ENCODE measurements at regions not wholly inside any gene's neighbourhood (a gene's known extent, or its start where the extent isn't known, plus 50 kb on each side); places are given as distances from the start of the nearest gene placed in this dataset.

DNA sequence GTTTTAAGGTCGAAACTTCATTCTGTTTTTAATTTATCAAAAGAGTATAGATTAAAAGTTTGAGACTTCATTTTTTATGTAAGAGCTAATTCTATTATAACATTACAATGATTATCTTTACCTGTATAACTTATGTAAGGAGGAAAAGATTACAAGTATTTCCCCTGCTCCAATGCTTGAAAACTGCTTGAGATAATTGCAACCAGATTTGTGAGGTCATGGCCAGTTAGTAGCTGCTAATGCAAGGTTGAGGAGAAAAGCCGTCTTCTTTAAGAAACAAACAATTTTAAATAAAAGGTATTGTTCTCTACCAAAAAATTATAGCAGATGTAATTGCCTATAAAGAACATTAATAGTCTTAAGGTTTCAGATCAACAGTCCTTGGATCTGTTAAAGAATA lies 208.3 kb upstream of the UBE2E2 start:
- intact Hi-C loops (cut with DNase I; ENCODE audit: low total_unique reads), result no loop called here
- no peaks in the 10 kb centered on the region for H3K27me3 ChIP-seq

DNA sequence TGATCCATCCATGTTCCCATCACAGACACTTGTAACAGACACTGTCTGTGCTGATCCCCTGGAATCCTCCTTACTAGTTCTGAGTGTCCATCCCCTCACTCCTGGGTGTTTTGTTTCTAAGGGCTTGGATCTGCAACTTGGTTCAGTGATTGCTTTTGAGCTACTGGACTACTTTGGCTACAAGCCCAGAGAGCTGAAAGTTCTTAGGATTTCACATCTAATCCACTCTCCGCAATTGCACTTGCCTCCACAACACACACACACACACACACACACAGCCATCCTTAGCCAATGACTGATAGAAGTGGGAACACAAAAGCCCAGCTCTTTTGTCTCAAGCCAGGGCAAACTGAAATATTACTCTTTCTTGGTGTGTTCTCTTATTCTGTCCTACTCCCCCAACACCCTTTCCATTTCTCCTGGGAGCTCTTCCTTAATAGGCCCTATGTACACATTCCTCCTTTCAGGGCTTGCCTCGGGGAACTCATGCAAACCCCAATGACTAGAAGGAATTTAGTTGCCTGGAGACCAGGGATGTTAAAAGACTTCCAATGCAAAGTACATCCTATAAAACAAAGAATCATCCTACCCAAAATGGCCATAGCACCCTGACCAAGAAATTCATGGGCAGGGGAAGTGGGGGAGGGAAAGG lies 206.1 kb upstream of the UBE2E2 start:
- Histone ChIP-seq H3K36me3 (no peaks in the 10 kb centered on the region), H3K4me1 (no peaks in the 10 kb centered on the region), H3K4me3 (no peak overlapping the region), H3K27ac (no peak overlapping the region), H3K27me3 (no peaks in the 10 kb centered on the region), H3K9me3 (no peaks in the 10 kb centered on the region)
- intact Hi-C loops (cut with DNase I; ENCODE audit: low total_unique reads), result no loop called here
- TF ChIP-seq CTCF (IDR thresholded peaks at IDR 0.05) (no peak), POLR2A (IDR thresholded peaks at IDR 0.05) (no peak)
- DNase-seq, result no peak

More for the DNA sequence above, 208.3 kb upstream of the UBE2E2 start:
- TF ChIP-seq POLR2A (IDR thresholded peaks at IDR 0.05), result no peak
- no peak for TF ChIP-seq CTCF (IDR thresholded peaks at IDR 0.05)
- H3K27ac ChIP-seq, result no peak overlapping the region
- H3K9me3 ChIP-seq, result no peaks in the 10 kb centered on the region
- no peaks in the 10 kb centered on the region for H3K4me1 ChIP-seq
- H3K4me3 ChIP-seq, result no peak overlapping the region
- DNase-seq, result no peak
- H3K36me3 ChIP-seq, result no peaks in the 10 kb centered on the region

- no peaks in the 10 kb centered on the region for H3K4me1 ChIP-seq
- TF ChIP-seq CTCF (IDR thresholded peaks at IDR 0.05) (no peak), POLR2A (IDR thresholded peaks at IDR 0.05) (no peak)
- no peaks in the 10 kb centered on the region for H3K36me3 ChIP-seq
- H3K27me3 ChIP-seq, result no peaks in the 10 kb centered on the region
- no peaks in the 10 kb centered on the region for H3K9me3 ChIP-seq
- no peak for DNase-seq
- intact Hi-C loops (cut with DNase I; ENCODE audit: low total_unique reads), result no loop called here
- H3K27ac ChIP-seq, result no peak overlapping the region
- H3K4me3 ChIP-seq, result no peak overlapping the region
Observed at GRCh38 chr3:23000371-23000770, 202.8 kb upstream of the UBE2E2 start.

GRCh38 chr3:23002151-23002550 lies 201.0 kb upstream of the UBE2E2 start:
- no peak for DNase-seq
- H3K9me3 ChIP-seq, result no peaks in the 10 kb centered on the region
- no peaks in the 10 kb centered on the region for H3K36me3 ChIP-seq
- intact Hi-C loops (cut with DNase I; ENCODE audit: low total_unique reads), result no loop called here
- H3K4me1 ChIP-seq, result no peaks in the 10 kb centered on the region
- peak overlapping the region in 1 of 2 donors; percentile 39 for H3K27ac ChIP-seq
- no peak for TF ChIP-seq POLR2A (IDR thresholded peaks at IDR 0.05)
- TF ChIP-seq CTCF (IDR thresholded peaks at IDR 0.05), result no peak
- H3K4me3 ChIP-seq, result no peak overlapping the region
- H3K27me3 ChIP-seq, result no peaks in the 10 kb centered on the region

- Histone ChIP-seq H3K27me3 (no peaks in the 10 kb centered on the region), H3K4me3 (no peak overlapping the region), H3K36me3 (no peaks in the 10 kb centered on the region), H3K9me3 (no peaks in the 10 kb centered on the region), H3K27ac (peak overlapping the region in 1 of 2 donors; percentile 39), H3K4me1 (no peaks in the 10 kb centered on the region)
- intact Hi-C loops (cut with DNase I; ENCODE audit: low total_unique reads), result no loop called here
- TF ChIP-seq CTCF (IDR thresholded peaks at IDR 0.05) (no peak), POLR2A (IDR thresholded peaks at IDR 0.05) (no peak)
- DNase-seq, result no peak
Observed at GRCh38 chr3:23002836-23003732, 200.0 kb upstream of the UBE2E2 start.
